ENCODE measurements at regions not wholly inside any gene's neighbourhood (a gene's known extent, or its start where the extent isn't known, plus 50 kb on each side); places are given as distances from the start of the nearest gene placed in this dataset.

DNA sequence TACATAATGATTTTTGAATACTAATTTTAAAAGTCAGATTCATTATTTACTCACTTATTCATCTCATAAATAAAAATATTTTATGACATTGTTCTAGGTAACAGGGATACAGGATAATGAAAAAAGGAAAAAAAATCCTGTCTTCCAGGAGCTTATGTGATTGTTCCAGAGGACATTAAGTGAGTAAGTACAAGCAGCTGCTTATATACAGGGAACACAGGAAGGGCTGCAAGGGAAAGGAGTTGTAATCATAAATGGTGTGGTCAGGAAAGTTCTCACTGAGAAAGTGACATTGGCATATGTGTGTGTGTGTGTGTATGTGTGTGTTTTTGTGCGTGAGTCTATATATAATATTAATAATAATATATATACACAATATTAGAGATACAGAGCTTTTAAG is 121.8 kb downstream of the HAO1 start:
- no peaks in the 10 kb centered on the region for H4K20me1 ChIP-seq (ENCODE audit: insufficient read depth)
- CTCF ChIA-PET = no interaction called here

DNA sequence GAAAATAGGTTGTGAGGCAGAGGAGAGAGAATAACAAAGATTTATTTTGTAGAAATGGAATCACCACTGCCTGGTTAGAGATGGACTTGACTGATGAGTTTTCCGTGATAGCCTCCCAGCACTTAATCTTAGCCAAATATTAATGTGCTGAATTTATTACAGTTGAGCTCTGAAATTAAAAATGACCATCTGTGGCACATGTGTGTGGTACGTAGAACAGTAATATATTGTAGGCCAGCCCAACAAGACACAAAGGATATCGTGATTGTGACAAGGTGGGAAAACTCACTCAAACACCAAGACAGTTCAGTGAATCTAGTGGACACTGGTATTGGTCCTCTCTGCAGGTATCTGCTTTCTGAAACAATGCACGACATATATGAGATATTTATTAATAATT is 119.4 kb downstream of the HAO1 start:
- Histone ChIP-seq H3K79me2 (ENCODE audit: insufficient read depth) (no peaks in the 10 kb centered on the region), H4K20me1 (ENCODE audit: insufficient read depth) (no peaks in the 10 kb centered on the region), H3F3A (replicated peaks; ENCODE audit: insufficient read depth) (no peaks in the 10 kb centered on the region), H3K9ac (no peak overlapping the region), H3K9me3 (no peaks in the 10 kb centered on the region), H3K4me2 (no peak overlapping the region), H2AFZ (ENCODE audit: low read depth) (no peak overlapping the region), H3K9me2 (no peaks in the 10 kb centered on the region), H3K27me3 (ENCODE audit: insufficient read depth) (no peaks in the 10 kb centered on the region), H3K4me3 (ENCODE audit: low read depth in 2 of 2, low read length in 1 of 2) (no peak overlapping the region), H3K27ac (ENCODE audit: low read depth in 2 of 2, low read length in 1 of 2) (no peak overlapping the region), H3K4me1 (ENCODE audit: control insufficient read depth in 1 of 2, insufficient read depth in 2 of 2, low read depth in 1 of 2, low read length in 1 of 2) (no peaks in the 10 kb centered on the region), H3K36me3 (replicated peaks in 1 of 2; ENCODE audit: control insufficient read depth in 1 of 2, insufficient read depth in 2 of 2, low read length in 1 of 2) (no peaks in the 10 kb centered on the region)
- POLR2A ChIA-PET = no interaction called here
- 25% methylated on average over 4 of the region's 4 CpGs for WGBS (ENCODE audit: low lambda C conversion rate)
- TF ChIP-seq, protein P1, sequence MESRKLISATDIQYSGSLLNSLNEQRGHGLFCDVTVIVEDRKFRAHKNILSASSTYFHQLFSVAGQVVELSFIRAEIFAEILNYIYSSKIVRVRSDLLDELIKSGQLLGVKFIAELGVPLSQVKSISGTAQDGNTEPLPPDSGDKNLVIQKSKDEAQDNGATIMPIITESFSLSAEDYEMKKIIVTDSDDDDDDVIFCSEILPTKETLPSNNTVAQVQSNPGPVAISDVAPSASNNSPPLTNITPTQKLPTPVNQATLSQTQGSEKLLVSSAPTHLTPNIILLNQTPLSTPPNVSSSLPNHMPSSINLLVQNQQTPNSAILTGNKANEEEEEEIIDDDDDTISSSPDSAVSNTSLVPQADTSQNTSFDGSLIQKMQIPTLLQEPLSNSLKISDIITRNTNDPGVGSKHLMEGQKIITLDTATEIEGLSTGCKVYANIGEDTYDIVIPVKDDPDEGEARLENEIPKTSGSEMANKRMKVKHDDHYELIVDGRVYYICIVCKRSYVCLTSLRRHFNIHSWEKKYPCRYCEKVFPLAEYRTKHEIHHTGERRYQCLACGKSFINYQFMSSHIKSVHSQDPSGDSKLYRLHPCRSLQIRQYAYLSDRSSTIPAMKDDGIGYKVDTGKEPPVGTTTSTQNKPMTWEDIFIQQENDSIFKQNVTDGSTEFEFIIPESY (IDR thresholded peaks at IDR 0.05; ENCODE audit: borderline replicate concordance, low read depth) = no peak
- TF ChIP-seq RXRA (IDR thresholded peaks at IDR 0.05; ENCODE audit: borderline replicate concordance, low read depth) = no peak
- TF ChIP-seq FOXM1 (IDR thresholded peaks at IDR 0.05; ENCODE audit: low read depth) = no peak
- TF ChIP-seq TCF12 (IDR thresholded peaks at IDR 0.05) = no peak
- TF ChIP-seq TAF1 (IDR thresholded peaks at IDR 0.05; ENCODE audit: borderline replicate concordance, low read depth, low read length) = no peak
- no peak for TF ChIP-seq RAD21 (IDR thresholded peaks at IDR 0.05; ENCODE audit: low read length)
- no peak for TF ChIP-seq JUND (IDR thresholded peaks at IDR 0.05)
- TF ChIP-seq SMC3 (IDR thresholded peaks at IDR 0.05; ENCODE audit: low read depth, low read length) = no peak
- no peak for TF ChIP-seq GABPA (IDR thresholded peaks at IDR 0.05; ENCODE audit: low read depth)
- TF ChIP-seq, protein P2, sequence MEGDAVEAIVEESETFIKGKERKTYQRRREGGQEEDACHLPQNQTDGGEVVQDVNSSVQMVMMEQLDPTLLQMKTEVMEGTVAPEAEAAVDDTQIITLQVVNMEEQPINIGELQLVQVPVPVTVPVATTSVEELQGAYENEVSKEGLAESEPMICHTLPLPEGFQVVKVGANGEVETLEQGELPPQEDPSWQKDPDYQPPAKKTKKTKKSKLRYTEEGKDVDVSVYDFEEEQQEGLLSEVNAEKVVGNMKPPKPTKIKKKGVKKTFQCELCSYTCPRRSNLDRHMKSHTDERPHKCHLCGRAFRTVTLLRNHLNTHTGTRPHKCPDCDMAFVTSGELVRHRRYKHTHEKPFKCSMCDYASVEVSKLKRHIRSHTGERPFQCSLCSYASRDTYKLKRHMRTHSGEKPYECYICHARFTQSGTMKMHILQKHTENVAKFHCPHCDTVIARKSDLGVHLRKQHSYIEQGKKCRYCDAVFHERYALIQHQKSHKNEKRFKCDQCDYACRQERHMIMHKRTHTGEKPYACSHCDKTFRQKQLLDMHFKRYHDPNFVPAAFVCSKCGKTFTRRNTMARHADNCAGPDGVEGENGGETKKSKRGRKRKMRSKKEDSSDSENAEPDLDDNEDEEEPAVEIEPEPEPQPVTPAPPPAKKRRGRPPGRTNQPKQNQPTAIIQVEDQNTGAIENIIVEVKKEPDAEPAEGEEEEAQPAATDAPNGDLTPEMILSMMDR (IDR thresholded peaks at IDR 0.05) = no peak
- TF ChIP-seq SIN3A (IDR thresholded peaks at IDR 0.05; ENCODE audit: borderline replicate concordance, low read depth, low read length) = no peak
- no peak for TF ChIP-seq ELF1 (IDR thresholded peaks at IDR 0.05)
- CTCF ChIA-PET = no interaction called here
- DNase-seq = no peak

More for the DNA sequence above, 121.8 kb downstream of the HAO1 start:
- no peak for DNase-seq
- no peaks in the 10 kb centered on the region for H3K9me2 ChIP-seq
- H3K36me3 ChIP-seq (replicated peaks in 1 of 2; ENCODE audit: control insufficient read depth in 1 of 2, insufficient read depth in 2 of 2, low read length in 1 of 2) = no peaks in the 10 kb centered on the region
- H3F3A ChIP-seq (replicated peaks; ENCODE audit: insufficient read depth) = no peaks in the 10 kb centered on the region
- H3K27ac ChIP-seq (ENCODE audit: low read depth in 2 of 2, low read length in 1 of 2) = no peak overlapping the region
- no peaks in the 10 kb centered on the region for H3K4me1 ChIP-seq (ENCODE audit: control insufficient read depth in 1 of 2, insufficient read depth in 2 of 2, low read depth in 1 of 2, low read length in 1 of 2)
- 40% methylated on average over 1 of the region's 1 CpG for WGBS (ENCODE audit: low lambda C conversion rate)
- H3K79me2 ChIP-seq (ENCODE audit: insufficient read depth) = no peaks in the 10 kb centered on the region
- H3K27me3 ChIP-seq (ENCODE audit: insufficient read depth) = no peaks in the 10 kb centered on the region
- POLR2A ChIA-PET = no interaction called here
- H2AFZ ChIP-seq (ENCODE audit: low read depth) = no peak overlapping the region
- H3K4me2 ChIP-seq = no peak overlapping the region
- H3K9me3 ChIP-seq = no peaks in the 10 kb centered on the region
- H3K9ac ChIP-seq = no peak overlapping the region
- no peak overlapping the region for H3K4me3 ChIP-seq (ENCODE audit: low read depth in 2 of 2, low read length in 1 of 2)
- TF ChIP-seq, protein P3, sequence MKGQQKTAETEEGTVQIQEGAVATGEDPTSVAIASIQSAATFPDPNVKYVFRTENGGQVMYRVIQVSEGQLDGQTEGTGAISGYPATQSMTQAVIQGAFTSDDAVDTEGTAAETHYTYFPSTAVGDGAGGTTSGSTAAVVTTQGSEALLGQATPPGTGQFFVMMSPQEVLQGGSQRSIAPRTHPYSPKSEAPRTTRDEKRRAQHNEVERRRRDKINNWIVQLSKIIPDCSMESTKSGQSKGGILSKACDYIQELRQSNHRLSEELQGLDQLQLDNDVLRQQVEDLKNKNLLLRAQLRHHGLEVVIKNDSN (IDR thresholded peaks at IDR 0.05; ENCODE audit: borderline replicate concordance, low read depth) = no peak
- TF ChIP-seq RXRA (IDR thresholded peaks at IDR 0.05; ENCODE audit: borderline replicate concordance, low read depth) (no peak), FOSL2 (IDR thresholded peaks at IDR 0.05; ENCODE audit: borderline replicate concordance, low read depth) (no peak), FOXM1 (IDR thresholded peaks at IDR 0.05; ENCODE audit: low read depth) (no peak)
